Suprapubic skin (tissue), 4 donors: ENCODE measurements at regions not wholly inside any gene's neighbourhood (a gene's known extent, or its start where the extent isn't known, plus 50 kb on each side); places are given as distances from the start of the nearest gene placed in this dataset.
"Not testable (repeated sequence)": the region's sequence is repeated elsewhere in the genome, so short reads cannot be mapped to it uniquely, and the experiment has no call there.

Source experiments
- DNase-seq, 2 donors: peaks; one replicate each; pipeline ENCODE4 v3.0.0-alpha.2; 2019; ENCODE audit warnings: low spot score in 2 of 2
- H3K27ac ChIP-seq: fragments of 200-600 bp; sonication (generic); one replicate; pipeline ENCODE4 v1.5.1; 2019
- H3K27me3 ChIP-seq: fragments of 200-600 bp; sonication (generic); one replicate; pipeline ENCODE4 v1.5.1; 2019
- H3K36me3 ChIP-seq: fragments of 200-600 bp; sonication (generic); one replicate; pipeline ENCODE4 v1.5.1; 2019
- H3K4me1 ChIP-seq: fragments of 200-600 bp; sonication (generic); one replicate; pipeline ENCODE4 v1.5.1; 2019
- H3K4me3 ChIP-seq: fragments of 200-600 bp; sonication (generic); one replicate; pipeline ENCODE4 v1.5.1; 2019; ENCODE audit warnings: mild to moderate bottlenecking
- H3K9me3 ChIP-seq: fragments of 200-600 bp; sonication (generic); one replicate; pipeline ENCODE4 v1.5.1; 2019
- EP300 ChIP-seq: sonication (generic); formaldehyde crosslinking; IDR thresholded peaks from one replicate; pipeline ENCODE4 v1.6.1; 2017; ENCODE audit warnings: antibody characterized with exemption
- POLR2A ChIP-seq, 2 donors: fragments of 450-650 bp; IDR thresholded peaks; one replicate each; pipeline ENCODE4 v1.6.1; 2017; ENCODE audit warnings: antibody characterized with exemption in 2 of 2, mild to moderate bottlenecking in 2 of 2, moderate library complexity in 2 of 2
- POLR2AphosphoS5 ChIP-seq, 3 donors: sonication (generic); formaldehyde crosslinking; IDR thresholded peaks; one replicate each; pipeline ENCODE4 v1.6.1; 2017; ENCODE audit warnings: antibody characterized with exemption in 3 of 3
- WGBS: methylation state at CpG from one replicate; pipeline ENCODE4 v1.1.5; 2018; 5-methylcytosine and 5-hydroxymethylcytosine counted together
- TF ChIP-seq, protein P1 (sequence below), 2 donors: fragments of 200-600 bp in 1 of 2; fragments of 450-650 bp in 1 of 2; sonication (generic) in 1 of 2; IDR thresholded peaks; one replicate each; pipeline ENCODE4 v1.5.1; 2016 to 2019; ENCODE audit warnings: antibody characterized with exemption in 2 of 2, mild to moderate bottlenecking in 1 of 2, moderate library complexity in 1 of 2

DNA sequence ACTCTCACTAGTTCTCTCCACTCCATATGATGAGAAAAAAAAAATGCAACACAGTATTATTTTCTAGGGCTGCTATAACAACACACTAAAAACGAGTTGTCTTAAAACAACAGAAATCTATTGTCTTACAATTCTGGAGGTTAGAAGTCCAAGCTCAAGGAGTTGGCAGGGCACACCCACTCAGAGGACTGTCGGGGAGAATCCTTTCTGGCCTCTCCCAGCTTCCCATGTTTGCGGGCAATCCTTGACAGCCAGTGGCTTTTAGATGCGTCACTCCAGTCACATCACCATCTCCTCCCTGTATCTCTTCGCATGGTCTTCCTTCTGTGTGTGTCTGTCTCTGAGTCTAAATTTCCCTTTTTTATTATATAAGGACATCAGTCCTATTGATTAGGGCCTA lies 64.0 kb upstream of the KIF2A start:
- DNase-seq, H3K27ac ChIP-seq, H3K27me3 ChIP-seq, H3K36me3 ChIP-seq, H3K4me3 ChIP-seq, H3K4me1 ChIP-seq, H3K9me3 ChIP-seq: not testable (repeated sequence)
- 86% methylated on average over 5 of the region's 5 CpGs for WGBS

DNA sequence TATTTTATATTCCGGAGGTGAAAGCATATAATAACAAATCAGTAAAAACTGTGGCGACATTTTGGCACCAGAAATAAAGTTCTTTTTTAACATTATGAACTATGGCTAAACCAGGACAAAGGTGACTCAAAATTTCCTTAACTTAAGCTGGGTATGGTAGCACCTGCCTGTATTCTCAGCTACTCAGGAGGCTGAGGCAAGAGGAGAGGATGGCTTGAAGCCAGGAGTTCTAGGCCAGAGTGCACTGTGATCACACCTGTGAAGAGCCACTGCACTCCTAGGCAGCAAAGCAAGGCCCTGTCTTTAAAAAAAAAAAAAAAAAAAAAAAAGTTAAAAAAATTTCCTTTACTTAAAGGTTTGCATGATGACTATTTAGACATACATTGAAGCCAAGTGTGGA lies 63.0 kb upstream of the KIF2A start:
- not testable (repeated sequence) for H3K9me3 ChIP-seq, H3K4me3 ChIP-seq, H3K4me1 ChIP-seq, H3K36me3 ChIP-seq, DNase-seq, H3K27ac ChIP-seq, H3K27me3 ChIP-seq
- 97% methylated on average over 2 of the region's 2 CpGs for WGBS

DNA sequence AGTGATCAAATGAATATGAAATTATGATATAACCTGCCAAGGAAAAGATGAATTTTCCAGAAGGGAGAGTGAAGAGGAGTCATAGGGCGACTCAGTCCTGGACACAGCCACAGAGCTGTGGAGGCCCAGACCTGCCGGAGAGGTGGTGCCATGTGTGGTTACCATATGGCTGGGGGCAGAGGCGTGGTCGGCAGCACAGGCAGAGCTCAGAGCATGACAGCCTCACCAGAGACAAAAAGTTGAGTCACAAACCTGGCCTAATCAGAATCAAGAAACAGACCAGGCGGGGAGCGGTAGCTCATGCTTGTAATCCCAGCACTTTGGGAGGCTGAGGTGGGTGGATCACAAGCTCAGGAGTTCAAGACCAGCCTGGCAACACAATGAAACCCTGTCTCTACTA lies 57.8 kb upstream of the KIF2A start:
- not testable (repeated sequence) for H3K9me3 ChIP-seq, H3K4me3 ChIP-seq, H3K27me3 ChIP-seq, H3K4me1 ChIP-seq, DNase-seq, H3K27ac ChIP-seq, H3K36me3 ChIP-seq
- 66% methylated on average over 6 of the region's 6 CpGs for WGBS

DNA sequence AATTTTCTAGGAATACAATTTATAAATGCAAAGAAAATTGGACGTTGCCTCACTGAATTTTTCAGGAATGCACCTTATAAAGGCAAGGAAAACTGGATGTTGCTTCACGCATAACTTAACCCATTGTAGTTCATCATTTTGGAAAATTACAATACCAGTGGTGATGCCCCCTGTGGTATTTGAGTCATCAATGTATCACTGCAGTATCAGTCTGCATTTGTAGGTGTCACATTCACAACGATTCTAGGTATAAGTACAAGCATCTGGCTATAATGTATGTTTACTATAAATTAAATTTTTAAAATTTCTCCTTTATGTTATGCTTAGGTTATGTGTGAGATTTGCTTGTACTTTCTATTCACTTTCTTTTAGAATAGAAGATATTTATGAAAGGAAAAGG lies 55.9 kb upstream of the KIF2A start:
- not testable (repeated sequence) for H3K36me3 ChIP-seq, H3K27me3 ChIP-seq, H3K9me3 ChIP-seq, DNase-seq, H3K4me3 ChIP-seq, H3K27ac ChIP-seq, H3K4me1 ChIP-seq
- WGBS: 66% methylated on average over 3 of the region's 3 CpGs

DNA sequence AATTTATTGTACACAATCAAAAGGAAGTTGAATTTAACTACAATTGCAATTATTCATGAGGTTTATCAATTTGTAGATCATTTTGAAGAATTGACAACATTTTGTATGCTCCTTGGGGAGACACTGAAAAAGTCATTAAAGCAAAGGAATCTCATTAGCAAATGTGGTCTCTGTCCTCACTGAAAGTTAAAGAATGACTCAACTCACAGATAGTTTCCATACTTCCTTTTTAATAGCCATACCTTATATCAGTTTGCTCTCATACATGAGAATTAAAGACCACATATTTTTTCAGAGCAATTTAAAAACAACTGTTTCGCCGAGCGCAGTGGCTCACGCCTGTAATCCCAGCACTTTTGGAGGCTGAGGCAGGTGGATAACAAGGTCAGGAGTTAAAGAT lies 55.1 kb upstream of the KIF2A start:
- H3K36me3 ChIP-seq, DNase-seq, H3K9me3 ChIP-seq, H3K27me3 ChIP-seq, H3K4me3 ChIP-seq, H3K27ac ChIP-seq, H3K4me1 ChIP-seq: not testable (repeated sequence)
- WGBS: 96% methylated on average over 4 of the region's 4 CpGs

DNA sequence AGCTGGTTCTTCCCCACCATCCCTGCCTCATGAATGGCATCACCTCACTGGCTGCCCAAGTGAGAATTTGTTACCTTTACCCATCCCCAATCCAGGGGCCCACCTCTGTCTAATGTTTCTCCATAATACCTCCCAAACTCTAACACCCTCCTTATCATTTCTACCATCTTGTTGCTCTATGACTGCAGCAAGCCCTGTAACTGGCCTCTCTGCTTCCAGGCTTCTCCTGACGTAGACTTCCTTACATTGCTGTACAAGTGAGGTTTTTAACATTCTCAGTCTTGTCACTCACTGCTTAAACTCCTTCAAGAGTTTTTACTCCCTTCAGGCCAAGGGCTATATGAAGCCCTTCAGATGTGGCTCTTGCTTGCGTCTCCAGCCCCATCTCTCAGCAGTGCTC lies 53.5 kb upstream of the KIF2A start:
- H3K36me3 ChIP-seq, DNase-seq, H3K4me1 ChIP-seq, H3K9me3 ChIP-seq, H3K27me3 ChIP-seq, H3K4me3 ChIP-seq, H3K27ac ChIP-seq: not testable (repeated sequence)
- 94% methylated on average over 2 of the region's 2 CpGs for WGBS

DNA sequence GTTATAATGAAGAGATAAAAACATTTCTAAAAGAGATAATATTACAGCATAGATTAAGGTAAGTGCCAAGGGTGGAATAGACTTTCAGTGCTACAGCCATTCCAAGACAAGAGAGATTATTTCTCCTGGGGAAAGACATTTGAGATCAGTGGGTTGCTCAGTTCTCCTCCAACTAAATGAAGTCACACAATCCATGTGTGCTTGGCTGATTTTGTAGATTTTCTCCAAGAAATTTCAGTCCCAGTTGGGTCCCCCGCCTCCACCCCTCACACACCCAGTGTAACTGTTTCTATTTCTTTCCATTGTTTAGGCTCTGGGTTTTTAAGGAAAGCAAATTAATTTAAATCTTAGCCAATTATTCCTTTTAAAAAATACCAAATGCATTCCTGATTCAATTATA lies 50.5 kb upstream of the KIF2A start:
- H3K36me3 ChIP-seq, H3K27ac ChIP-seq, DNase-seq, H3K9me3 ChIP-seq, H3K27me3 ChIP-seq, H3K4me3 ChIP-seq: not testable (repeated sequence)
- peaks cover 10% of the 10 kb centered on the region for H3K4me1 ChIP-seq
- 79% methylated on average over 1 of the region's 1 CpG for WGBS

DNA sequence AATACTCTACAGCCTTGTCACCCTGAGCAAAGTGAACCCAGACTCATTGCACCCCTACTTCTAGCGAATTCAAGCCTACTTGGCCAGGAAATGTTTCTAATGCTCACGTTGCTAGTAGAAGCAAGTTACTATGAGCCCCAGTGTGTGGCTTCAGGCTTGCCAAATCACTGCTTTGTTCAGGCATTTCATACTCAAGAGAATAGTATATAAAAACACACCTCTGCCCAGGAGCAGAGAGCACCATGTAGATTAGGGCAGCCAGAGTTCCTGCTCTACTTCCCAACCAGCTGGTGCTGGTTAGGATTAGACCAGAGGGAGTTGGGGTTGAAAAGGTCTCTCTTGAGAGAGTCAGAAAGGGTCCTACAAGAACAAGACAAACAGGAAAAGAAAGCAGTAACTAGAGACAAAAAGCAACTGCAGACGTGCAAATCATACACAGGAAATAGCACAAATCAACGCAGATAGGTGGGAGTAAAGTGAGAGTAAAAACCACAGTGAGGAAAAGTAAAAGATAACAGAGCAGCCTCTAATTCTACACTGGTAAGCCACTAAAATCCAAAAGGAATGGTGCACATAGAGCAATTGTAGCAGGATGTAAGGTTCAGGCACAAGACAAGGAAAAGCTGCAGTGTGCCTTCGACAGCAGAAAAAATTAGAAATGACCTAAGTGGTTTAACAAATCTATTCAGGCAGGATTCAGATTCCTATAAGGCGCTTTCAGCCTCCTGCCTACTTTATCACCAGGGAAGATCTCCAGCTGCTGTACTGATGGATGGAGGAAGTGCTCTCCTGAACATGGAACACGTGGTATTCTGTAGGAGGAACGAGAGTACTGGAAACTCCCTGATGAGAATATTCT lies 49.6 kb upstream of the KIF2A start:
- TF ChIP-seq, protein P1, sequence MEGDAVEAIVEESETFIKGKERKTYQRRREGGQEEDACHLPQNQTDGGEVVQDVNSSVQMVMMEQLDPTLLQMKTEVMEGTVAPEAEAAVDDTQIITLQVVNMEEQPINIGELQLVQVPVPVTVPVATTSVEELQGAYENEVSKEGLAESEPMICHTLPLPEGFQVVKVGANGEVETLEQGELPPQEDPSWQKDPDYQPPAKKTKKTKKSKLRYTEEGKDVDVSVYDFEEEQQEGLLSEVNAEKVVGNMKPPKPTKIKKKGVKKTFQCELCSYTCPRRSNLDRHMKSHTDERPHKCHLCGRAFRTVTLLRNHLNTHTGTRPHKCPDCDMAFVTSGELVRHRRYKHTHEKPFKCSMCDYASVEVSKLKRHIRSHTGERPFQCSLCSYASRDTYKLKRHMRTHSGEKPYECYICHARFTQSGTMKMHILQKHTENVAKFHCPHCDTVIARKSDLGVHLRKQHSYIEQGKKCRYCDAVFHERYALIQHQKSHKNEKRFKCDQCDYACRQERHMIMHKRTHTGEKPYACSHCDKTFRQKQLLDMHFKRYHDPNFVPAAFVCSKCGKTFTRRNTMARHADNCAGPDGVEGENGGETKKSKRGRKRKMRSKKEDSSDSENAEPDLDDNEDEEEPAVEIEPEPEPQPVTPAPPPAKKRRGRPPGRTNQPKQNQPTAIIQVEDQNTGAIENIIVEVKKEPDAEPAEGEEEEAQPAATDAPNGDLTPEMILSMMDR (IDR thresholded peaks at IDR 0.05): no peak
- no peak for TF ChIP-seq POLR2A (IDR thresholded peaks at IDR 0.05)
- TF ChIP-seq EP300: no peak
- no peak for TF ChIP-seq POLR2AphosphoS5 (IDR thresholded peaks at IDR 0.05)
- DNase-seq: no peak
- Histone ChIP-seq H3K27me3 (no peaks in the 10 kb centered on the region), H3K9me3 (no peaks in the 10 kb centered on the region), H3K36me3 (no peaks in the 10 kb centered on the region), H3K4me1 (peaks cover 16% of the 10 kb centered on the region), H3K27ac (no peak overlapping the region), H3K4me3 (no peak overlapping the region)
- 32% methylated on average over 7 of the region's 8 CpGs for WGBS
